Dedifferentiated amniotic fluid mesenchymal stem cell (primary cell): ENCODE measurements at regions not wholly inside any gene's neighbourhood (a gene's known extent, or its start where the extent isn't known, plus 50 kb on each side); places are given as distances from the start of the nearest gene placed in this dataset.

ENCODE experiments used
- DNase-seq: peaks from one replicate; pipeline ENCODE4 v3.0.0-alpha.2; 2016; ENCODE audit errors: extremely low spot score

GRCh38 chr15:47610736-47611135, 106.6 kb upstream of the SEMA6D start:
- no peak for DNase-seq

GRCh38 chr15:47614360-47615011, 102.8 kb upstream of the SEMA6D start:
- DNase-seq: no peak

- DNase-seq: no peak
Observed at GRCh38 chr15:47616876-47617275, 100.4 kb upstream of the SEMA6D start.

GRCh38 chr15:47618241-47618640, 99.1 kb upstream of the SEMA6D start:
- DNase-seq: no peak

- DNase-seq: no peak
Observed at GRCh38 chr15:47620960-47621681, 96.2 kb upstream of the SEMA6D start.

- no peak for DNase-seq
Observed at GRCh38 chr15:47622055-47622454, 95.2 kb upstream of the SEMA6D start.

GRCh38 chr15:47624503-47624902, 92.8 kb upstream of the SEMA6D start:
- no peak for DNase-seq

GRCh38 chr15:47639042-47639441, 78.3 kb upstream of the SEMA6D start:
- DNase-seq: no peak

GRCh38 chr15:47640079-47640478, 77.2 kb upstream of the SEMA6D start:
- no peak for DNase-seq

- DNase-seq: no peak
Observed at GRCh38 chr15:47640901-47641300, 76.4 kb upstream of the SEMA6D start.

GRCh38 chr15:47644722-47645121, 72.6 kb upstream of the SEMA6D start:
- no peak for DNase-seq

GRCh38 chr15:47650564-47650963, 66.7 kb upstream of the SEMA6D start:
- no peak for DNase-seq

- DNase-seq: no peak
Observed at GRCh38 chr15:47652328-47652727, 65.0 kb upstream of the SEMA6D start.

- no peak for DNase-seq
Observed at GRCh38 chr15:47652844-47653243, 64.5 kb upstream of the SEMA6D start.

GRCh38 chr15:47661661-47662180, 55.6 kb upstream of the SEMA6D start:
- DNase-seq: no peak

GRCh38 chr15:47663101-47663500, 54.2 kb upstream of the SEMA6D start:
- no peak for DNase-seq
